MG63 (cell line): ENCODE measurements at regions not wholly inside any gene's neighbourhood (a gene's known extent, or its start where the extent isn't known, plus 50 kb on each side); places are given as distances from the start of the nearest gene placed in this dataset.
"Not testable (repeated sequence)": the region's sequence is repeated elsewhere in the genome, so short reads cannot be mapped to it uniquely, and the experiment has no call there.

Experiments used
- DNase-seq: peaks from one replicate; pipeline ENCODE4 v3.0.0-alpha.2; 2020
- H3K27me3 ChIP-seq: fragments of 250-450 bp; sonication (Bioruptor Pico); 2 replicates; pipeline ENCODE4 v1.5.1; 2020; ENCODE audit warnings: mild to moderate bottlenecking, moderate library complexity
- H3K36me3 ChIP-seq: fragments of 250-450 bp; sonication (Bioruptor Pico); 2 replicates; pipeline ENCODE4 v1.5.1; 2020; ENCODE audit warnings: mild to moderate bottlenecking, moderate library complexity
- H3K4me3 ChIP-seq: fragments of 250-450 bp; sonication (Bioruptor Pico); 2 replicates; pipeline ENCODE4 v1.5.1; 2020; ENCODE audit warnings: mild to moderate bottlenecking, moderate library complexity
- H3K9me3 ChIP-seq: fragments of 250-450 bp; sonication (Bioruptor Pico); 2 replicates; pipeline ENCODE4 v1.5.1; 2020; ENCODE audit warnings: mild to moderate bottlenecking, moderate library complexity

DNA sequence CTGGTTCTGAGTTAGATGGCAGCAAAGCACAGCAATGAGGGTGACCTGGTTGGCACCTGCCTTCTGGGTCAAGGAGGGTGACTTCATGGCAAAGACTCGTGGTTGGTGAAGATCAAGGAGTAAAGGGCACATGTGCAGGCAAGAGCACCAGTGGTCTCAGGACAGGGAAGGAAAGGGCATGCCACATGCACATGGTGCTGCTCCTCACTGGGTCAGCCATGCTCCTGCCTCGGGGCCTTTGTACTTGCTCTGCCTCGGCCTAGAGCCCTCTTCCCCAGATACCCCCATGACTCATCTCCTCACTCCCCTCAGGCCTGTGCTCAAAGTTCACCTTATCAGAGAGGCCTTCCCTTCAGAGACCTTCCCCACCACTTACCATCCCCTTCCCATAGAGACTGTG, 106.7 kb upstream of the KDM7A start:
- H3K4me3 ChIP-seq = no peak overlapping the region
- no peaks in the 10 kb centered on the region for H3K27me3 ChIP-seq
- no peaks in the 10 kb centered on the region for H3K9me3 ChIP-seq
- DNase-seq = no peak
- no peaks in the 10 kb centered on the region for H3K36me3 ChIP-seq

DNA sequence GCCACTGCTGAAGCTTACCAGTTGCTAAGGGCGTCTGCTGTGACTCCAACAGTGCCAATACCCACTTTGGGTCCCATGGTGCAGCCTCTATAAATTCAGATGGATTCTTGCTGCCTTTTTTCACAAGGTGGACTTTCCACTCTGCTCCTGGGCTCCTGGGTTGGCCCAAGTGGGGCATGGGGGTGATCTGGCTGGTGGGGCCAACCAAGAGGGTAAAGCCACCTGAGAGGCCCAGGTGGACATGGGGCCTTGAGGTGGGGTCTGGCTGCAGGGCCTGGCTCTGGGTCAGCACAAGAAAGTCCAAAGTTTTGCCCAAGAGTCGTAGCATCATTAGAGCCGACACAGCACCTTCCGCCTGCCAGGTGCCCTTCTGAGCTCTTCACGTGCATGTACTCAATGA, 105.2 kb upstream of the KDM7A start:
- no peaks in the 10 kb centered on the region for H3K9me3 ChIP-seq
- H3K4me3 ChIP-seq = no peak overlapping the region
- no peak for DNase-seq
- no peaks in the 10 kb centered on the region for H3K27me3 ChIP-seq
- H3K36me3 ChIP-seq = no peaks in the 10 kb centered on the region

- no peaks in the 10 kb centered on the region for H3K27me3 ChIP-seq
- no peaks in the 10 kb centered on the region for H3K9me3 ChIP-seq
- DNase-seq = no peak
- no peak overlapping the region for H3K4me3 ChIP-seq
- H3K36me3 ChIP-seq = no peaks in the 10 kb centered on the region
Observed at GRCh38 chr7:140281255-140281654, 104.5 kb upstream of the KDM7A start.

- H3K4me3 ChIP-seq = no peak overlapping the region
- no peaks in the 10 kb centered on the region for H3K27me3 ChIP-seq
- H3K36me3 ChIP-seq = no peaks in the 10 kb centered on the region
- no peak for DNase-seq
- no peaks in the 10 kb centered on the region for H3K9me3 ChIP-seq
Observed at GRCh38 chr7:140276001-140276400, 99.2 kb upstream of the KDM7A start.

GRCh38 chr7:140275069-140275965, 98.5 kb upstream of the KDM7A start:
- H3K36me3 ChIP-seq = no peaks in the 10 kb centered on the region
- no peaks in the 10 kb centered on the region for H3K9me3 ChIP-seq
- no peaks in the 10 kb centered on the region for H3K27me3 ChIP-seq
- DNase-seq = no peak
- H3K4me3 ChIP-seq = no peak overlapping the region

- Histone ChIP-seq H3K4me3 (no peak overlapping the region), H3K27me3 (no peaks in the 10 kb centered on the region), H3K36me3 (no peaks in the 10 kb centered on the region), H3K9me3 (no peaks in the 10 kb centered on the region)
- DNase-seq = no peak
Observed at GRCh38 chr7:140273417-140273816, 96.6 kb upstream of the KDM7A start.

DNA sequence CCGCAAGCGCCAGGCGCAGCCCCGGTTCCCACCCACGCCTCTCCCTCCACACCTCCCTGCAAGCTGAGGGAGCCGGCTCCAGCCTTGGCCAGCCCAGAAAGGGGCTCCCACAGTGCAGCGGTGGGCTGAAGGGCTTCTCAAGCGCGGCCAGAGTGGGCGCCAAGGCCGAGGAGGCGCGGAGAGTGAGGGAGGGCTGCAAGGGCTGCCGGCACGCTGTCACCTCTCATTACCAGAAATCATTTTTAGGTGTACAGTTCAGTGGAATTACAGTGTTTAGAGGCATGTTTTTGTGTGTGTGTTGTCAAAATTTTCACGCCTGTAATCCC, 94.8 kb upstream of the KDM7A start:
- H3K27me3 ChIP-seq, H3K4me3 ChIP-seq, DNase-seq, H3K9me3 ChIP-seq, H3K36me3 ChIP-seq: not testable (repeated sequence)

GRCh38 chr7:140269004-140269638, 92.3 kb upstream of the KDM7A start:
- Histone ChIP-seq H3K27me3 (no peaks in the 10 kb centered on the region), H3K4me3 (no peak overlapping the region), H3K9me3 (no peaks in the 10 kb centered on the region), H3K36me3 (no peaks in the 10 kb centered on the region)
- DNase-seq = no peak

DNA sequence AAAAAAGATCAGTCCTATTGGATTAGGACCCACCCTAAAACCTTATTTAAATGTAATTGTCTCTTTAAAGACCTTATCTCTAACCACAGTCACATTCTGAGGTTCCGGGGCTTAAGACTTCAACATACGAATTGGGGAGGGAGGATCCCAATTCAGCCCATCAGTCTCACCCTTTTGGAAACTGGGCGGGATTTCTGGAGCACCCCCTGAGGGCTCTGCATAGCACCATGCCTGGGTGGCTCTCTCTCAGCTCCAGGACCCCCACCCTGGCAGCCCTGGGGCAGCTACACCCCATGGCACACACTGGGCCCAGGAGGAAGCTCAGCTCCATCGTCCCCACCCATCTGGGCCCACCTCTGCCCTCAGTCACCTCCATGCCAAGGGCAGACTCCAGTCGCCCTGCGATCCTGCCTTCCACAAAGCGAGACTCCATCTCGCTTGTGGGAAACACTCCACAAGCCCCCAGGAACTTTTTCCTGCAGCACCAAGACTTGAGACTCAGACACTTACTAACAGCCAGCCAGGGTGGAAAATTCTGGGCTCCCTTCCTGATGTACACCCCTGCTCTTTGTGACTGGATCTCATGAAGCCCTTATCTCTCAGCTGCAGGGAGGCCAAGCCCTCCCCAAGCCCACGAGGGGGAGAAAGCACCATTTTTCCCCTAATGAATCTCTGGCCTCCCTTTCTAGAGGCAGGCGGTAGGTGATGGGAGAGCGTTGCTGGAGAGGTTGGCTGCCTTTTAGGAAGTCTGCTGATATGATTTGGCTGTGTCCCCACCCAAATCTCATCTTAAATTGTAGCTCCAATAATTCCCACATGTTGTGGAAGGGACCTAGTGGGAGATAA, 90.8 kb upstream of the KDM7A start:
- no peaks in the 10 kb centered on the region for H3K9me3 ChIP-seq
- no peak overlapping the region for H3K4me3 ChIP-seq
- H3K36me3 ChIP-seq = no peaks in the 10 kb centered on the region
- no peaks in the 10 kb centered on the region for H3K27me3 ChIP-seq
- DNase-seq = no peak

GRCh38 chr7:140263277-140263676, 86.5 kb upstream of the KDM7A start:
- H3K36me3 ChIP-seq = no peaks in the 10 kb centered on the region
- H3K4me3 ChIP-seq = no peak overlapping the region
- DNase-seq = no peak
- no peaks in the 10 kb centered on the region for H3K9me3 ChIP-seq
- H3K27me3 ChIP-seq = no peaks in the 10 kb centered on the region

- no peaks in the 10 kb centered on the region for H3K9me3 ChIP-seq
- H3K36me3 ChIP-seq = no peaks in the 10 kb centered on the region
- H3K4me3 ChIP-seq = no peak overlapping the region
- no peaks in the 10 kb centered on the region for H3K27me3 ChIP-seq
- no peak for DNase-seq
Observed at GRCh38 chr7:140262242-140262903, 85.6 kb upstream of the KDM7A start.

GRCh38 chr7:140261522-140261921, 84.7 kb upstream of the KDM7A start:
- Histone ChIP-seq H3K4me3 (no peak overlapping the region), H3K36me3 (no peaks in the 10 kb centered on the region), H3K9me3 (no peaks in the 10 kb centered on the region), H3K27me3 (no peaks in the 10 kb centered on the region)
- DNase-seq = no peak

DNA sequence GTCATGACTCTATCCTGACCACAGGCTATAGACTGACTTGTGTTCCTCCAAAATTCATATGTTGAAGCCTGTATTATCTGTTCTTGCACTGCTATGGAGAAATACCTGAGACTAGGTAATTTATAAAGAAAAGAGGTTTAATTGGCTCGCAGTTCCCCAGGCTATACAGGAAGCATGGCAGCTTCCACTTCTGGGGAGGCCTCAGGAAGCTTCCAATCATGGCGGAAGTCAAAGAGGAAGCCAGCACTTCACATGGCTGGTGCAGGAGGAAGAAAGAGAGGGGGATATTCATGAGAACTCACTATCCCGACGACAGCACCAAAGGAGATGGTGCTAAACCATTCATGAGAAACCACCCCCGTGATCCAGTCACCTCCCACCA, 84.3 kb upstream of the KDM7A start:
- Histone ChIP-seq H3K4me3 (no peak overlapping the region), H3K36me3 (no peaks in the 10 kb centered on the region), H3K27me3 (no peaks in the 10 kb centered on the region), H3K9me3 (no peaks in the 10 kb centered on the region)
- DNase-seq = no peak

DNA sequence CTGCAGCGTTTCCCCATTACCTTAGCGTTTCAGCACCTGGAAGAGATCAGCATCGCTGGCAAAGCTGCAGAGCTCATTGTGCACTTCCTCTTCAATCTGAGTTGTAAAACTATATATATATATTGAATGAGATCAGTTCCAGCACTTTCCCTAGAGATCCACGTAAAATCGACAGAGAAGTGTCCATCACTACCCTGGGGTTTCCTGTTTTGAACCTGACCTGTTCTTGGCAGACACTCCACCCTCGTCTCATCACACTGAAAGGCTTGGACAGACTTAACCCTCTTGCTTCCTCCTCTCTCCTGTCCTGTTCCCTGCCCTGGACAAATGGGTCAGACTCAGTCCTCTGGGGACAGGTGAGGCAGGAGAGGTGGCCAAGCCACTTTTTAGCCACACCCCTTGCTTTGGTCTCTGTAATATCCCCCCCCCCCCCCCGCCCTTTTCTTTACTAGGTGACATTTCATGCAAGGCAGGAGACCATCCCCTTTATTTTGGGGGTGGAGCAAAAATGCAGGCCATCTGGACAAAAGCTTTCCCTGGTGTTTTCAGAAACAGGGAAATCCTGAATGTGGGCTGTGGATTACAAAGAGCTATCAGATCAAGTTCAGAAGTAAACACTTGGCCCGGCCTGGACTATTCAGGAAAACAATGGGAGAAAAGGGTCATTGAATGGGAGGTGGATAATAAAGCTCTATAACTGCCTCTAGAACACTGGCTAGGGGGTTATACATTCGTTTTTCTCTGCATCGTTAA, 83.7 kb upstream of the KDM7A start:
- no peak overlapping the region for H3K4me3 ChIP-seq
- no peaks in the 10 kb centered on the region for H3K27me3 ChIP-seq
- no peaks in the 10 kb centered on the region for H3K9me3 ChIP-seq
- no peak for DNase-seq
- H3K36me3 ChIP-seq = no peaks in the 10 kb centered on the region

GRCh38 chr7:140257278-140257677, 80.5 kb upstream of the KDM7A start:
- not testable (repeated sequence) for H3K4me3 ChIP-seq, DNase-seq, H3K27me3 ChIP-seq, H3K9me3 ChIP-seq, H3K36me3 ChIP-seq

DNA sequence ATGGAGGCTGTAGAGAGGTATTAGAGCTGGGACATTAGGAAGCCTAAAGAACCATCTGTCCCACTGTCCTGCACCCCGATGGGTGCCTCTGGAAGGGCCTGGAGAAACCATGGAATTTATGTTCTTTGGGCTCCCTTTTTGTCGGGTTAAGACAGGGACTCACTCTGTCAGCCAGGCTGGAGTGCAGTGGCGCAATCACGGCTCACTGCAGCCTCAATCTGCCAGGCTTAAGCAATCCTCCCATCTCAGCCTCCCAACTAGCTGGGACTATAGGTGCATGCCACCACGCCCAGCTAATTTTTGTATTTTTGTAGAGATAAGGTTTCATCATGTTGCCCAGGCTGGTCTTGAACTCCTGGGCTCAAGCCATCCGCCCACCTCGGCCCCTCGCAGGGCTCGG, 78.2 kb upstream of the KDM7A start:
- not testable (repeated sequence) for H3K9me3 ChIP-seq, DNase-seq, H3K4me3 ChIP-seq, H3K36me3 ChIP-seq, H3K27me3 ChIP-seq
